CD4-positive, alpha-beta T cell (primary cell): ENCODE measurements at regions not wholly inside any gene's neighbourhood (a gene's known extent, or its start where the extent isn't known, plus 50 kb on each side); places are given as distances from the start of the nearest gene placed in this dataset.

Experiments
- ATAC-seq: fragments of 200-7000 bp; cut with Tn5 transposase; one replicate; pipeline ENCODE4 v1.10.0; 2022; ENCODE audit warnings: mild to moderate bottlenecking; ENCODE audit not compliant: poor library complexity
- CTCF ChIA-PET: fragments of 350-600 bp; sonication (Branson Sonifier 250); formaldehyde crosslinking; loops from one replicate; lab custom pipeline; 2021; ENCODE audit warnings: antibody characterized with exemption, inconsistent platforms; lab: Charles Lee
- POLR2A ChIA-PET: fragments of 350-600 bp; sonication (Branson Sonifier 250); formaldehyde crosslinking; loops from one replicate; lab custom pipeline; 2021; ENCODE audit warnings: antibody characterized with exemption, inconsistent platforms; lab: Charles Lee
- DNase-seq, 14 experiments: peaks; one replicate each; pipeline ENCODE4 v3.0.0-alpha.2; 2013 to 2020; ENCODE audit warnings: mixed read lengths in 2 of 14
- H3K27ac ChIP-seq, 2 donors: one replicate each; pipeline versions ENCODE4 v1.5.1 to v1.7.0; 2013; ENCODE audit warnings: low read length in 2 of 2, low read depth in 1 of 2, mild to moderate bottlenecking in 1 of 2
- H3K27me3 ChIP-seq, 2 experiments: 1 replicate in 1 of 2; 2 replicates in 1 of 2; pipeline versions ENCODE4 v1.6.1 to v1.7.0; 2013; ENCODE audit warnings: low read length in 2 of 2, control low read depth in 1 of 2, mild to moderate bottlenecking in 1 of 2, moderate library complexity in 1 of 2; ENCODE audit not compliant: insufficient read depth in 2 of 2, control insufficient read depth in 1 of 2
- H3K36me3 ChIP-seq: one replicate; pipeline ENCODE4 v1.6.1; 2013; ENCODE audit warnings: low read length, control low read depth; ENCODE audit not compliant: insufficient read depth
- H3K4me1 ChIP-seq: one replicate; pipeline ENCODE4 v1.6.1; 2013; ENCODE audit warnings: low read length, control low read depth; ENCODE audit not compliant: insufficient read depth
- H3K4me3 ChIP-seq: one replicate; pipeline ENCODE4 v1.5.1; 2013; ENCODE audit warnings: mild to moderate bottlenecking, low read length, moderate library complexity
- H3K9me3 ChIP-seq, 2 experiments: 1 replicate in 1 of 2; 2 replicates in 1 of 2; pipeline versions ENCODE4 v1.6.1 to v1.7.0; 2013; ENCODE audit warnings: low read length in 2 of 2, mild to moderate bottlenecking in 2 of 2, control low read depth in 1 of 2, moderate library complexity in 1 of 2; ENCODE audit not compliant: control insufficient read depth in 1 of 2, insufficient read depth in 1 of 2
- H3K27ac Mint-ChIP-seq: one replicate; pipeline ENCODE4 v1.8.0; 2020; ENCODE audit warnings: mixed read lengths
- H3K27me3 Mint-ChIP-seq: one replicate; pipeline ENCODE4 v1.8.0; 2021; ENCODE audit warnings: mixed read lengths
- H3K36me3 Mint-ChIP-seq: one replicate; pipeline ENCODE4 v1.8.0; 2021; ENCODE audit warnings: low read depth, mixed read lengths
- H3K4me1 Mint-ChIP-seq: one replicate; pipeline ENCODE4 v1.8.0; 2021; ENCODE audit warnings: low read depth, mixed read lengths
- H3K4me3 Mint-ChIP-seq: one replicate; pipeline ENCODE4 v1.8.0; 2020; ENCODE audit warnings: mild to moderate bottlenecking, mixed read lengths
- H3K9me3 Mint-ChIP-seq: one replicate; pipeline ENCODE4 v1.8.0; 2020; ENCODE audit warnings: mixed read lengths
- intact Hi-C, 2 experiments: fragments of 100-400 bp; cut with DNase I in 1 of 2; cut with micrococcal nuclease in 1 of 2; formaldehyde crosslinking; loops; one replicate each; pipeline versions ENCODE4 v1.15.1 to v1.9.0; 2023 to 2025; cut with DNase I, micrococcal nuclease
- TF ChIP-seq, protein P1 (sequence below): fragments of 200-600 bp; IDR thresholded peaks from one replicate; pipeline ENCODE4 v1.8.0; 2022; ENCODE audit warnings: antibody characterized with exemption, mild to moderate bottlenecking

DNA sequence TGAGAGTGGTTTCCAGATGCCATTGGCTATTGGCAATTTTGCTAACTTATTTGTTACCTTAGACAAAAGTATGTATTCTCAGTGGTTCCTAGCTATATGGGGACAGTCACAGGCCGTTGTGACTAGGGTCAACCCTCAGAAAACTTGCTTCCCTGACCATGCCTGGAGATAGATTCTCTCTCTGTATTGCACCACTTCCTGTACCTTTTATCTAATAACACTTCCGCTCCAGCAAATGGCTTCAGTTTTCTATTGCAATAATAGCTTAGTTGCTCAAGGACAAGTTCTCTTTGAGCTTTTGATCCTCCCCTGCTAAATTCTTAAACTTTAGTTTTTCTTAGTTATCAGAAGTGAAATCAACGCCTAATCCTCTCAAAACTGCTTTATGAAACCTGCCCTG lies 338.0 kb downstream of the RMST start:
- peaks cover 4% of the 10 kb centered on the region for H3K9me3 Mint-ChIP-seq
- DNase-seq, result no peak
- H3K27ac Mint-ChIP-seq, result no peak overlapping the region
- H3K4me1 ChIP-seq, result no peaks in the 10 kb centered on the region
- H3K4me3 ChIP-seq, result no peak overlapping the region
- TF ChIP-seq, protein P1, sequence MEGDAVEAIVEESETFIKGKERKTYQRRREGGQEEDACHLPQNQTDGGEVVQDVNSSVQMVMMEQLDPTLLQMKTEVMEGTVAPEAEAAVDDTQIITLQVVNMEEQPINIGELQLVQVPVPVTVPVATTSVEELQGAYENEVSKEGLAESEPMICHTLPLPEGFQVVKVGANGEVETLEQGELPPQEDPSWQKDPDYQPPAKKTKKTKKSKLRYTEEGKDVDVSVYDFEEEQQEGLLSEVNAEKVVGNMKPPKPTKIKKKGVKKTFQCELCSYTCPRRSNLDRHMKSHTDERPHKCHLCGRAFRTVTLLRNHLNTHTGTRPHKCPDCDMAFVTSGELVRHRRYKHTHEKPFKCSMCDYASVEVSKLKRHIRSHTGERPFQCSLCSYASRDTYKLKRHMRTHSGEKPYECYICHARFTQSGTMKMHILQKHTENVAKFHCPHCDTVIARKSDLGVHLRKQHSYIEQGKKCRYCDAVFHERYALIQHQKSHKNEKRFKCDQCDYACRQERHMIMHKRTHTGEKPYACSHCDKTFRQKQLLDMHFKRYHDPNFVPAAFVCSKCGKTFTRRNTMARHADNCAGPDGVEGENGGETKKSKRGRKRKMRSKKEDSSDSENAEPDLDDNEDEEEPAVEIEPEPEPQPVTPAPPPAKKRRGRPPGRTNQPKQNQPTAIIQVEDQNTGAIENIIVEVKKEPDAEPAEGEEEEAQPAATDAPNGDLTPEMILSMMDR, result no peak
- H3K36me3 Mint-ChIP-seq, result no peaks in the 10 kb centered on the region
- H3K27me3 ChIP-seq, result no peaks in the 10 kb centered on the region
- H3K36me3 ChIP-seq, result no peaks in the 10 kb centered on the region
- ChIA-PET POLR2A (no interaction called here), CTCF (no interaction called here)
- H3K4me1 Mint-ChIP-seq, result no peaks in the 10 kb centered on the region
- intact Hi-C loops, result no loop called here
- H3K4me3 Mint-ChIP-seq, result no peak overlapping the region
- no peak for ATAC-seq
- no peaks in the 10 kb centered on the region for H3K9me3 ChIP-seq
- H3K27ac ChIP-seq, result no peak overlapping the region
- no peaks in the 10 kb centered on the region for H3K27me3 Mint-ChIP-seq

DNA sequence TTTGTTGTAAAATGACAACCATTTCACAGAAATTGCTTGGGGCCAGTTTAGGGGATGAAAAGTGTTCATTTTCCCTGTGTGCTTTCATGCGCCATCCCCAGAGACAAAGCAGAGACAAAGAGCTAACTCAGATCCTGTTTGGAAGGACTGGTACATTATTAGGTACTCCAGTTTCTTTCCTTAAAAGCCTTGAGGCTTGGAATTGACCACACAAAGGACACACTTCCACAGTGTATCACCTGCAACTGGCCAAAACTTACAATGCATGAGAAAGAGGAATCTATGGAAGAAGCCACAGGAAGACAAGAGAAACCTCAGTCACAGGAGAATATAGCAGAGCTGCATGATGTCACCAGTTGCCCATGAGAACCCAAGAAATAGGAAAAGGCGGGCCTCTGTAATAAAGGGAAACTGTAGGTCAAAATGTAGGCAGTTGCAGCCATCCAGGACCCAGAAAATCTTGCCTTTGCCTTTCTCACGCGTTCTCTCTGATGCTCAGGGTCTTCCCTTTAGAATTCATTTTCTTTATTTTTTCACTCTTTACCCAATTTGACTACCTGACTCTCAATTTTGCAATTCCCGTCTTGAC lies 339.0 kb downstream of the RMST start:
- CTCF ChIA-PET, result no interaction called here
- no peak for DNase-seq
- H3K9me3 ChIP-seq, result no peaks in the 10 kb centered on the region
- POLR2A ChIA-PET, result no interaction called here
- TF ChIP-seq, protein P1, result no peak
- intact Hi-C loops, result no loop called here
- no peaks in the 10 kb centered on the region for H3K27me3 ChIP-seq
- no peaks in the 10 kb centered on the region for H3K4me1 Mint-ChIP-seq
- no peak overlapping the region for H3K4me3 Mint-ChIP-seq
- ATAC-seq, result no peak
- no peaks in the 10 kb centered on the region for H3K36me3 Mint-ChIP-seq
- no peaks in the 10 kb centered on the region for H3K36me3 ChIP-seq
- peaks cover 3% of the 10 kb centered on the region for H3K9me3 Mint-ChIP-seq
- no peaks in the 10 kb centered on the region for H3K27me3 Mint-ChIP-seq
- H3K4me1 ChIP-seq, result no peaks in the 10 kb centered on the region
- no peak overlapping the region for H3K27ac ChIP-seq
- no peak overlapping the region for H3K27ac Mint-ChIP-seq
- H3K4me3 ChIP-seq, result no peak overlapping the region

DNA sequence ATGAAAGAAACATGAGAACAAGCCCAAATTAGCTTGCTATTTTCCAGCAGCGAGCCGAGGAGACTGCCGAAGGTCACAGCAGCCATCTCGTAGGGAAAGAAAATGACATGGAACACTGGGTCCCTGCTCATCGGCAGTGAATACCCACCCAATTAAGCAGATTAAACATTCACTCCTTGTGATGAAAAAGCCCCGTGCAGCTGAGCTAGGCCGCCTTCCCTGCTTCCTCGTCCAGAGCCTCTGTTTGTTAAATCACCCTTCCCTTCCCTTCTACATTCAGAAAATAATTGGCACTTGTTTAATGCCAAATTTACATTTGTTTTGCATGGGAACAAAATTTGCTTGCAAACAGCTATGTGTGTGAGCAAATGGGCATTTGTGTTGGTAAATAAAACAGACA lies 342.5 kb downstream of the RMST start:
- ATAC-seq (no peak), DNase-seq (no peak)
- ChIA-PET POLR2A (no interaction called here), CTCF (interaction anchor here (0.6 kb wide), 1 partner anchor 306 kb away, joined by 3 read pairs; no protein-coding TSS in a partner anchor)
- Histone ChIP-seq H3K9me3 (no peaks in the 10 kb centered on the region), H3K27ac (no peak overlapping the region), H3K27me3 (no peaks in the 10 kb centered on the region), H3K36me3 (no peaks in the 10 kb centered on the region), H3K4me3 (no peak overlapping the region), H3K4me1 (no peaks in the 10 kb centered on the region)
- intact Hi-C loops, result no loop called here
- Mint-ChIP-seq H3K27me3 (no peaks in the 10 kb centered on the region), H3K27ac (no peak overlapping the region), H3K4me1 (no peaks in the 10 kb centered on the region), H3K36me3 (no peaks in the 10 kb centered on the region), H3K9me3 (peaks cover 14% of the 10 kb centered on the region), H3K4me3 (no peak overlapping the region)
- TF ChIP-seq, protein P1, result no peak
